ENCODE measurements at regions not wholly inside any gene's neighbourhood (a gene's known extent, or its start where the extent isn't known, plus 50 kb on each side); places are given as distances from the start of the nearest gene placed in this dataset.

DNA sequence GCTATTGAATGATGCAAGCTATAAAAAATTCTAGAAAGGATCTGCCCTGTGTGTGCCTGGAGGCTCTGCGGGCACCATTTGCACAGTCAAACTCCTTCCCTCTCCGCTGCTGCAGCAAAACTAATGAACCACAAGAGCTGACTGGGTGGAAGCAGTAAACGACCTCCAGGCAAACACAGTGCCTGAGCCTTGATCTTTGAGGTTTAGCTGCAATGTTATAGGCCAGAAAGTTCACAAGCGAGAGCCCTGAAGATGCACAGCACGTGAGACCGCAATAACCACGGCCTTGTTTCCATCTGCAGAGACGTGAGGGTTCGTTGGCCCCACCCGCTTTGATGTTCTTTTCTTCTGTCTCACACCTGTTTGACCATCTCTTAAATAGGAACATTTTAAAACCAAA lies 69.2 kb upstream of the S1PR3 start:
- Histone ChIP-seq H3K4me3 (ENCODE audit: low read depth, low read length) (no peak overlapping the region), H3K36me3 (replicated peaks) (no peaks in the 10 kb centered on the region), H3K27me3 (replicated peaks) (no peaks in the 10 kb centered on the region), H3K27ac (no peak overlapping the region)
- in situ Hi-C loops (cut with HindIII; ENCODE audit: low pct_ligation_motif_present, low sequenced_read_pairs) = no loop called here
- no peak for DNase-seq
- no peak for TF ChIP-seq CTCF (IDR thresholded peaks at IDR 0.05; ENCODE audit: low read depth, low read length, missing control alignments)

- no peaks in the 10 kb centered on the region for H3K27me3 ChIP-seq (replicated peaks)
- no peak for TF ChIP-seq CTCF (IDR thresholded peaks at IDR 0.05; ENCODE audit: low read depth, low read length, missing control alignments)
These were observed 68.2 kb upstream of the S1PR3 start for GRCh38 chr9:88923092-88923491.

GRCh38 chr9:88923653-88924288 lies 67.5 kb upstream of the S1PR3 start:
- no peaks in the 10 kb centered on the region for H3K36me3 ChIP-seq (replicated peaks)
- no peak for TF ChIP-seq CTCF (IDR thresholded peaks at IDR 0.05; ENCODE audit: low read depth, low read length, missing control alignments)
- no peak overlapping the region for H3K27ac ChIP-seq
- H3K27me3 ChIP-seq (replicated peaks) = no peaks in the 10 kb centered on the region
- DNase-seq = no peak
- in situ Hi-C loops (cut with HindIII; ENCODE audit: low pct_ligation_motif_present, low sequenced_read_pairs) = no loop called here
- H3K4me3 ChIP-seq (ENCODE audit: low read depth, low read length) = no peak overlapping the region

More at GRCh38 chr9:88923092-88923491, 68.2 kb upstream of the S1PR3 start:
- in situ Hi-C loops (cut with HindIII; ENCODE audit: low pct_ligation_motif_present, low sequenced_read_pairs) = no loop called here
- no peak overlapping the region for H3K4me3 ChIP-seq (ENCODE audit: low read depth, low read length)
- no peaks in the 10 kb centered on the region for H3K36me3 ChIP-seq (replicated peaks)
- DNase-seq = no peak
- H3K27ac ChIP-seq = no peak overlapping the region

GRCh38 chr9:88925481-88925880 lies 65.8 kb upstream of the S1PR3 start:
- H3K27me3 ChIP-seq (replicated peaks) = no peaks in the 10 kb centered on the region
- no peak overlapping the region for H3K27ac ChIP-seq
- no peak overlapping the region for H3K4me3 ChIP-seq (ENCODE audit: low read depth, low read length)
- H3K36me3 ChIP-seq (replicated peaks) = no peaks in the 10 kb centered on the region
- in situ Hi-C loops (cut with HindIII; ENCODE audit: low pct_ligation_motif_present, low sequenced_read_pairs) = no loop called here
- no peak for TF ChIP-seq CTCF (IDR thresholded peaks at IDR 0.05; ENCODE audit: low read depth, low read length, missing control alignments)
- DNase-seq = no peak

DNA sequence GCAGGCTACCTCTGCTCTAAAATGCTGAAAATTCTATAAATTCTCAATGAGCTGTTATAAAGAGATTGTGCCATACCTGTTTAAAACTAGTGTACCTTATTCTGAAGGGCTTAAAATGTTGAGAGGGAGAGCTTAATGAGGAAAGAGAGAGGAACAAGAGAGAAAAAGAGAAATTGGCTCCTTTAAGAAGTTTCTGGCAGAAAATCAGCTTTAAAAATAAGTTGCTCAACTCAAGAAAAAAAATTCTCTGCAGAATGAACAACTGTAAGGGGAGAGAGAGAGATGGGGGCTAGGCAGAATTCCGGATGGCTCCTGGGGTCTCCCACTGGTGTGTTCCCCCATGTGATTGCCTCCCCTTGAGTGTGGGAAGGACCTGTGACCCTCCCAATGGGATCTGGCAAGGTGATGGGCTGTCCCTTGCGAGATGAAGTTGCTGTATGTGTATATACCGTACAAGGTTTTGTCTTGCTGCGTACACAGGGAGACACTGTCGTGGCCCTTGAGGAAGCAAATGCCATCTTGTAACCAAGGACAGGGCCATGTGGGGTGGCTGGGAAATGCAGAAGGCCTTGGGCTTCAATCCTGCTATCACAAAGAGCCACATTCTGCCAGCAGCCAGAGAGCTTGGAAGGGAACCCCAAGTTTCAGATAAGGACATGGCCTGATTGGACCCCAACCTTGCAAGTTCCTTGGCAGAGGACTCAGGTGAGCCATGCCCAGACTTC lies 64.3 kb upstream of the S1PR3 start:
- Histone ChIP-seq H3K27ac (no peak overlapping the region), H3K27me3 (replicated peaks) (no peaks in the 10 kb centered on the region), H3K36me3 (replicated peaks) (no peaks in the 10 kb centered on the region), H3K4me3 (ENCODE audit: low read depth, low read length) (no peak overlapping the region)
- no peak for DNase-seq
- in situ Hi-C loops (cut with HindIII; ENCODE audit: low pct_ligation_motif_present, low sequenced_read_pairs) = no loop called here
- no peak for TF ChIP-seq CTCF (IDR thresholded peaks at IDR 0.05; ENCODE audit: low read depth, low read length, missing control alignments)

Measured in brain microvascular endothelial cell (primary cell).